ENCODE measurements at regions not wholly inside any gene's neighbourhood (a gene's known extent, or its start where the extent isn't known, plus 50 kb on each side); places are given as distances from the start of the nearest gene placed in this dataset.

GRCh38 chr6:131408811-131409210 lies 164.2 kb upstream of the ARG1 start:
- DNase-seq (ENCODE audit: low read depth) = no peak
- no peak for TF ChIP-seq CTCF (conservative IDR thresholded peaks at IDR 0.05; ENCODE audit: low read depth, low read length)
- no peak overlapping the region for H3K4me3 ChIP-seq (ENCODE audit: low read length)

- DNase-seq (ENCODE audit: low read depth) = no peak
- no peak overlapping the region for H3K4me3 ChIP-seq (ENCODE audit: low read length)
- no peak for TF ChIP-seq CTCF (conservative IDR thresholded peaks at IDR 0.05; ENCODE audit: low read depth, low read length)
Measured at GRCh38 chr6:131410785-131411184, 162.2 kb upstream of the ARG1 start.

GRCh38 chr6:131412960-131413830 lies 159.8 kb upstream of the ARG1 start:
- no peak for DNase-seq (ENCODE audit: low read depth)
- no peak overlapping the region for H3K4me3 ChIP-seq (ENCODE audit: low read length)
- TF ChIP-seq CTCF (conservative IDR thresholded peaks at IDR 0.05; ENCODE audit: low read depth, low read length) = no peak

- no peak overlapping the region for H3K4me3 ChIP-seq (ENCODE audit: low read length)
- DNase-seq (ENCODE audit: low read depth) = no peak
- no peak for TF ChIP-seq CTCF (conservative IDR thresholded peaks at IDR 0.05; ENCODE audit: low read depth, low read length)
Measured at GRCh38 chr6:131413831-131414191, 159.2 kb upstream of the ARG1 start.

GRCh38 chr6:131414956-131415355 lies 158.1 kb upstream of the ARG1 start:
- TF ChIP-seq CTCF (conservative IDR thresholded peaks at IDR 0.05; ENCODE audit: low read depth, low read length) = no peak
- no peak for DNase-seq (ENCODE audit: low read depth)

GRCh38 chr6:131418441-131418840 lies 154.6 kb upstream of the ARG1 start:
- DNase-seq (ENCODE audit: low read depth) = no peak
- TF ChIP-seq CTCF (conservative IDR thresholded peaks at IDR 0.05; ENCODE audit: low read depth, low read length) = no peak
- no peak overlapping the region for H3K4me3 ChIP-seq (ENCODE audit: low read length)

More at GRCh38 chr6:131414956-131415355, 158.1 kb upstream of the ARG1 start:
- H3K4me3 ChIP-seq (ENCODE audit: low read length) = no peak overlapping the region

GRCh38 chr6:131419702-131420101 lies 153.3 kb upstream of the ARG1 start:
- DNase-seq (ENCODE audit: low read depth) = no peak
- TF ChIP-seq CTCF (conservative IDR thresholded peaks at IDR 0.05; ENCODE audit: low read depth, low read length) = no peak
- no peak overlapping the region for H3K4me3 ChIP-seq (ENCODE audit: low read length)
